ENCODE measurements at regions not wholly inside any gene's neighbourhood (a gene's known extent, or its start where the extent isn't known, plus 50 kb on each side); places are given as distances from the start of the nearest gene placed in this dataset.

DNA sequence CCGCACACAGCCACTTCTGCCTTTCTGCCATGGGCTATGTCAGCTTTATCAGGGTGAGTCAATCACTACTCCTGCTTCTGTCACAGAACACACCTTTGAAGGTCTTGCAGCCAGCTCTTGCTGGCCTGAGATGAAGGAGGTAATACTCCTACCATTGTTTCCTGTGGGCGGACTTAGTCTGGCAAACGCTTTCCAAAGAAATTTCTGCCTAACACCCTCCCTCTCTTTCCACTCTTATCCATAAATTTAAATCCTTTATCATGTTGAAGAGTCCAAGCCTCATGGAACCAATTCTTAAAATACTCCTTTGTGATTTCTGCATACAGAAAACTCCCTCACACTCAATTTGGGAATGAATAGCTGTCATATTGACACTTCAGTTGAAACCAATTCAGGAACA lies 633.1 kb upstream of the CHRM3 start:
- TF ChIP-seq, protein P1, sequence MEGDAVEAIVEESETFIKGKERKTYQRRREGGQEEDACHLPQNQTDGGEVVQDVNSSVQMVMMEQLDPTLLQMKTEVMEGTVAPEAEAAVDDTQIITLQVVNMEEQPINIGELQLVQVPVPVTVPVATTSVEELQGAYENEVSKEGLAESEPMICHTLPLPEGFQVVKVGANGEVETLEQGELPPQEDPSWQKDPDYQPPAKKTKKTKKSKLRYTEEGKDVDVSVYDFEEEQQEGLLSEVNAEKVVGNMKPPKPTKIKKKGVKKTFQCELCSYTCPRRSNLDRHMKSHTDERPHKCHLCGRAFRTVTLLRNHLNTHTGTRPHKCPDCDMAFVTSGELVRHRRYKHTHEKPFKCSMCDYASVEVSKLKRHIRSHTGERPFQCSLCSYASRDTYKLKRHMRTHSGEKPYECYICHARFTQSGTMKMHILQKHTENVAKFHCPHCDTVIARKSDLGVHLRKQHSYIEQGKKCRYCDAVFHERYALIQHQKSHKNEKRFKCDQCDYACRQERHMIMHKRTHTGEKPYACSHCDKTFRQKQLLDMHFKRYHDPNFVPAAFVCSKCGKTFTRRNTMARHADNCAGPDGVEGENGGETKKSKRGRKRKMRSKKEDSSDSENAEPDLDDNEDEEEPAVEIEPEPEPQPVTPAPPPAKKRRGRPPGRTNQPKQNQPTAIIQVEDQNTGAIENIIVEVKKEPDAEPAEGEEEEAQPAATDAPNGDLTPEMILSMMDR (IDR thresholded peaks at IDR 0.05), result no peak
- TF ChIP-seq POLR2A (IDR thresholded peaks at IDR 0.05), result no peak
- no peak for TF ChIP-seq POLR2AphosphoS5 (IDR thresholded peaks at IDR 0.05)
- TF ChIP-seq EP300 (IDR thresholded peaks at IDR 0.05), result no peak
